Neural progenitor cell (in vitro differentiated cells): ENCODE measurements at regions not wholly inside any gene's neighbourhood (a gene's known extent, or its start where the extent isn't known, plus 50 kb on each side); places are given as distances from the start of the nearest gene placed in this dataset.

Source experiments
- EZH2 ChIP-seq: fragments of 200-600 bp; sonication (generic); IDR thresholded peaks from 2 replicates; pipeline ENCODE4 v1.6.1; 2017; ENCODE audit warnings: antibody characterized with exemption, mild to moderate bottlenecking, moderate library complexity
- EZH2phosphoT487 ChIP-seq: fragments of 200-600 bp; sonication (generic); IDR thresholded peaks from 2 replicates; pipeline ENCODE4 v1.6.1; 2017; ENCODE audit warnings: antibody characterized with exemption
- TF ChIP-seq, protein P1 (sequence below): fragments of 200-600 bp; sonication (generic); IDR thresholded peaks from 2 replicates; pipeline ENCODE4 v1.5.1; 2017; ENCODE audit warnings: antibody characterized with exemption, mild to moderate bottlenecking

GRCh38 chr4:133868856-133869255 is 332.7 kb downstream of the PABPC4L start:
- TF ChIP-seq, protein P1, sequence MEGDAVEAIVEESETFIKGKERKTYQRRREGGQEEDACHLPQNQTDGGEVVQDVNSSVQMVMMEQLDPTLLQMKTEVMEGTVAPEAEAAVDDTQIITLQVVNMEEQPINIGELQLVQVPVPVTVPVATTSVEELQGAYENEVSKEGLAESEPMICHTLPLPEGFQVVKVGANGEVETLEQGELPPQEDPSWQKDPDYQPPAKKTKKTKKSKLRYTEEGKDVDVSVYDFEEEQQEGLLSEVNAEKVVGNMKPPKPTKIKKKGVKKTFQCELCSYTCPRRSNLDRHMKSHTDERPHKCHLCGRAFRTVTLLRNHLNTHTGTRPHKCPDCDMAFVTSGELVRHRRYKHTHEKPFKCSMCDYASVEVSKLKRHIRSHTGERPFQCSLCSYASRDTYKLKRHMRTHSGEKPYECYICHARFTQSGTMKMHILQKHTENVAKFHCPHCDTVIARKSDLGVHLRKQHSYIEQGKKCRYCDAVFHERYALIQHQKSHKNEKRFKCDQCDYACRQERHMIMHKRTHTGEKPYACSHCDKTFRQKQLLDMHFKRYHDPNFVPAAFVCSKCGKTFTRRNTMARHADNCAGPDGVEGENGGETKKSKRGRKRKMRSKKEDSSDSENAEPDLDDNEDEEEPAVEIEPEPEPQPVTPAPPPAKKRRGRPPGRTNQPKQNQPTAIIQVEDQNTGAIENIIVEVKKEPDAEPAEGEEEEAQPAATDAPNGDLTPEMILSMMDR, result no peak
- no peak for TF ChIP-seq EZH2phosphoT487
- no peak for TF ChIP-seq EZH2
